Muscle layer of colon (tissue), 2 donors: ENCODE measurements at regions not wholly inside any gene's neighbourhood (a gene's known extent, or its start where the extent isn't known, plus 50 kb on each side); places are given as distances from the start of the nearest gene placed in this dataset.
"Not testable (repeated sequence)": the region's sequence is repeated elsewhere in the genome, so short reads cannot be mapped to it uniquely, and the experiment has no call there.

Experiments used
- H3K27ac ChIP-seq: one replicate; pipeline ENCODE4 v1.7.0; 2013; ENCODE audit warnings: low read depth, mild to moderate bottlenecking, low read length, moderate library complexity
- H3K27me3 ChIP-seq, 2 donors: one replicate each; pipeline ENCODE4 v1.7.0; 2013; ENCODE audit warnings: low read length in 2 of 2, mild to moderate bottlenecking in 2 of 2; ENCODE audit not compliant: insufficient read depth in 2 of 2, control insufficient read depth in 1 of 2
- H3K36me3 ChIP-seq: one replicate; pipeline ENCODE4 v1.7.0; 2013; ENCODE audit warnings: mild to moderate bottlenecking, low read length; ENCODE audit not compliant: insufficient read depth
- H3K4me1 ChIP-seq: one replicate; pipeline ENCODE4 v1.7.0; 2013; ENCODE audit warnings: mild to moderate bottlenecking, low read length; ENCODE audit not compliant: insufficient read depth
- H3K4me3 ChIP-seq, 2 donors: one replicate each; pipeline ENCODE4 v1.7.0; 2013; ENCODE audit warnings: low read length in 2 of 2, low read depth in 1 of 2, mild to moderate bottlenecking in 1 of 2, moderate library complexity in 1 of 2
- H3K9ac ChIP-seq: one replicate; pipeline ENCODE4 v1.7.0; 2013; ENCODE audit warnings: low read length
- H3K9me3 ChIP-seq: one replicate; pipeline ENCODE4 v1.7.0; 2013; ENCODE audit warnings: mild to moderate bottlenecking, low read length
- donor health status: abdominal sarcoma.
- donor health status: Adenocarcinoma of cecum.

- Histone ChIP-seq H3K27ac (no peak overlapping the region), H3K36me3 (no peaks in the 10 kb centered on the region), H3K9ac (no peak overlapping the region), H3K4me1 (no peaks in the 10 kb centered on the region), H3K4me3 (no peak overlapping the region), H3K9me3 (no peaks in the 10 kb centered on the region), H3K27me3 (no peaks in the 10 kb centered on the region)
These were observed 278.2 kb downstream of the PLK2 start for GRCh38 chr5:58181578-58182286.

- Histone ChIP-seq H3K36me3 (no peaks in the 10 kb centered on the region), H3K4me3 (no peak overlapping the region)
These were observed 286.9 kb downstream of the PLK2 start for GRCh38 chr5:58172946-58173345.

GRCh38 chr5:58165152-58165551 lies 294.7 kb downstream of the PLK2 start:
- Histone ChIP-seq H3K9me3 (no peaks in the 10 kb centered on the region), H3K4me3 (no peak overlapping the region), H3K4me1 (no peaks in the 10 kb centered on the region), H3K9ac (no peak overlapping the region), H3K27ac (no peak overlapping the region), H3K27me3 (no peaks in the 10 kb centered on the region), H3K36me3 (no peaks in the 10 kb centered on the region)

More at GRCh38 chr5:58172946-58173345, 286.9 kb downstream of the PLK2 start:
- H3K27ac ChIP-seq = no peak overlapping the region
- no peak overlapping the region for H3K9ac ChIP-seq
- no peaks in the 10 kb centered on the region for H3K4me1 ChIP-seq
- no peaks in the 10 kb centered on the region for H3K27me3 ChIP-seq
- H3K9me3 ChIP-seq = no peaks in the 10 kb centered on the region

GRCh38 chr5:58161889-58162288 lies 298.0 kb downstream of the PLK2 start:
- not testable (repeated sequence) for H3K4me1 ChIP-seq, H3K9me3 ChIP-seq, H3K27me3 ChIP-seq, H3K36me3 ChIP-seq, H3K27ac ChIP-seq, H3K4me3 ChIP-seq, H3K9ac ChIP-seq

- no peak overlapping the region for H3K27ac ChIP-seq
- no peaks in the 10 kb centered on the region for H3K9me3 ChIP-seq
- no peaks in the 10 kb centered on the region for H3K36me3 ChIP-seq
- H3K4me1 ChIP-seq = no peaks in the 10 kb centered on the region
- no peak overlapping the region for H3K4me3 ChIP-seq
- H3K27me3 ChIP-seq = no peaks in the 10 kb centered on the region
- H3K9ac ChIP-seq = no peak overlapping the region
These were observed 302.7 kb downstream of the PLK2 start for GRCh38 chr5:58156973-58157701.

- Histone ChIP-seq H3K4me1 (no peaks in the 10 kb centered on the region), H3K27ac (no peak overlapping the region), H3K9ac (no peak overlapping the region), H3K27me3 (no peaks in the 10 kb centered on the region), H3K36me3 (no peaks in the 10 kb centered on the region), H3K9me3 (no peaks in the 10 kb centered on the region), H3K4me3 (no peak overlapping the region)
These were observed 303.5 kb downstream of the PLK2 start for GRCh38 chr5:58156361-58156760.

- no peak overlapping the region for H3K27ac ChIP-seq
- H3K36me3 ChIP-seq = no peaks in the 10 kb centered on the region
- H3K27me3 ChIP-seq = no peaks in the 10 kb centered on the region
- H3K4me1 ChIP-seq = no peaks in the 10 kb centered on the region
- no peak overlapping the region for H3K9ac ChIP-seq
- no peak overlapping the region for H3K4me3 ChIP-seq
- no peaks in the 10 kb centered on the region for H3K9me3 ChIP-seq
These were observed 306.6 kb downstream of the PLK2 start for GRCh38 chr5:58153255-58153654.

GRCh38 chr5:58151414-58151813 lies 308.5 kb downstream of the PLK2 start:
- H3K27ac ChIP-seq = no peak overlapping the region
- H3K4me1 ChIP-seq = no peaks in the 10 kb centered on the region
- H3K27me3 ChIP-seq = no peaks in the 10 kb centered on the region
- no peak overlapping the region for H3K4me3 ChIP-seq
- no peak overlapping the region for H3K9ac ChIP-seq
- no peaks in the 10 kb centered on the region for H3K36me3 ChIP-seq
- H3K9me3 ChIP-seq = no peaks in the 10 kb centered on the region

GRCh38 chr5:58150926-58151325 lies 309.0 kb downstream of the PLK2 start:
- Histone ChIP-seq H3K36me3 (no peaks in the 10 kb centered on the region), H3K4me3 (no peak overlapping the region), H3K9me3 (no peaks in the 10 kb centered on the region), H3K4me1 (no peaks in the 10 kb centered on the region), H3K9ac (no peak overlapping the region), H3K27ac (no peak overlapping the region), H3K27me3 (no peaks in the 10 kb centered on the region)

GRCh38 chr5:58149746-58150145 lies 310.1 kb downstream of the PLK2 start:
- H3K4me3 ChIP-seq = no peak overlapping the region

GRCh38 chr5:58149345-58149744 lies 310.5 kb downstream of the PLK2 start:
- no peaks in the 10 kb centered on the region for H3K27me3 ChIP-seq
- H3K4me3 ChIP-seq = no peak overlapping the region
- H3K9me3 ChIP-seq = no peaks in the 10 kb centered on the region
- H3K4me1 ChIP-seq = no peaks in the 10 kb centered on the region
- H3K36me3 ChIP-seq = no peaks in the 10 kb centered on the region
- no peak overlapping the region for H3K27ac ChIP-seq
- no peak overlapping the region for H3K9ac ChIP-seq

More at GRCh38 chr5:58149746-58150145, 310.1 kb downstream of the PLK2 start:
- H3K4me1 ChIP-seq = no peaks in the 10 kb centered on the region
- H3K9me3 ChIP-seq = no peaks in the 10 kb centered on the region
- H3K9ac ChIP-seq = no peak overlapping the region
- H3K27ac ChIP-seq = no peak overlapping the region
- no peaks in the 10 kb centered on the region for H3K36me3 ChIP-seq
- H3K27me3 ChIP-seq = no peaks in the 10 kb centered on the region
